ENCODE measurements at regions not wholly inside any gene's neighbourhood (a gene's known extent, or its start where the extent isn't known, plus 50 kb on each side); places are given as distances from the start of the nearest gene placed in this dataset.

DNA sequence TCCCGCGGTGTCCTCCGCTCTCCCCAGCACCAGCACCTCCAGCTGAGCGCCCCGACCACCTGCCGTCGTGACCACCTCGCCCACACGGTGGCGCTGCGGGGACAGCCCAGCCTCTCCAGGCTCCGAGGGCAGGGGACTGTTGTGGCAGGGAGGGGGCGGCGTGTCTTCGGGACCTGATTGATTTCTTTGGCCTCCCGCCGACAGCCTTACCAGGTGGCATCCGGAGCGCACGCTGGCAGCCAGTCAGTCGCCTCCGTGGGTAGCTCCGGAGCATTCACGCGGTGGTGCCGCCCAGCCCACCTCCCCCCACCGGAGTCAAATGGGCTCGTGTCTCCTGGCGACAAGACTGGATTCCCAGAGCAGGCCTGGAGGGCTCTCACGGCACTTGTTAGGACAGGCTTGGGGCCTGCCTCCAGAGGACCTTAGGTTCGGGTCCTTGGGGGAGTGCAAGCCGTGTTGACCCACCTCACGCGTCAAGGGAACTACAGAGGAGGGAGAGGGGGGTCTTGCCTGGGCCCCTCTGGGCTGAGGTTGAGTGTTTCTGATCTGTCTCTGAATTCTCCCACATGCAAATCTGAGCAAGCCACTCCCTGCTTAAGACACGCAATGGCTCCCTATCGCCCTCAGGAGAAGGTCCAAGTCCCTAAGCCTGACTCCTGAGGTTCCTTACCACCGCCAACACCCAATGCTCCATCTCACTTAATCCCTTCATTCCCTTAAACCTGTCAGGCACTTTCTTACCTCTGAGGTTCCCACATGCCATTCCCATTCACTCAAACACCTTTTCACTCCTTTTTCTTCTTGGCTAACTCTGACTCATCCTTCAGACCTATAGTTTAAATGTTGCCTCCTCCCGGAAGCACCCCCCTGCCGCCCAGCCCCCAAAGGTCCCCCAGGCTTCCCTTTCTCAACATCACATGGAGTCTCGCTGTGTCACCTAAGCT is 51.2 kb upstream of the GGTA1 start:
- no peaks in the 10 kb centered on the region for H3K27me3 ChIP-seq (replicated peaks in 1 of 2; ENCODE audit: control insufficient read depth in 2 of 2, insufficient read depth in 2 of 2, low read length in 1 of 2)
- RAD21 ChIA-PET (ENCODE audit: unreplicated experiment), result interaction anchor here (1.3 kb wide), 1 partner anchor 9 kb away, joined by 4 read pairs; no protein-coding TSS in a partner anchor
- no peaks in the 10 kb centered on the region for H3K79me2 ChIP-seq (ENCODE audit: control insufficient read depth, insufficient read depth, low read length)
- in situ Hi-C loops (cut with MboI) (no loop called here), intact Hi-C loops (cut with micrococcal nuclease; ENCODE audit: unreplicated experiment) (no loop called here)
- H3K9me3 ChIP-seq (replicated peaks; ENCODE audit: control insufficient read depth, insufficient read depth, low read length), result no peaks in the 10 kb centered on the region
- FAIRE-seq (peak; percentile 27), ATAC-seq (peak; percentile 81), DNase-seq (ENCODE audit: low read depth, low spot score) (no peak)
- no peaks in the 10 kb centered on the region for H4K20me1 ChIP-seq (ENCODE audit: control insufficient read depth, insufficient read depth)
- H3K4me1 ChIP-seq (ENCODE audit: control insufficient read depth, insufficient read depth, low read length), result peaks cover 3% of the 10 kb centered on the region; the same call in 1 of the 2 replicates
- SMC1A ChIA-PET (ENCODE audit: uncharacterized antibody, unreplicated experiment), result interaction anchor here (0.7 kb wide), 1 partner anchor 11 kb away, joined by 3 read pairs; no protein-coding TSS in a partner anchor
- TF ChIP-seq, protein P1, sequence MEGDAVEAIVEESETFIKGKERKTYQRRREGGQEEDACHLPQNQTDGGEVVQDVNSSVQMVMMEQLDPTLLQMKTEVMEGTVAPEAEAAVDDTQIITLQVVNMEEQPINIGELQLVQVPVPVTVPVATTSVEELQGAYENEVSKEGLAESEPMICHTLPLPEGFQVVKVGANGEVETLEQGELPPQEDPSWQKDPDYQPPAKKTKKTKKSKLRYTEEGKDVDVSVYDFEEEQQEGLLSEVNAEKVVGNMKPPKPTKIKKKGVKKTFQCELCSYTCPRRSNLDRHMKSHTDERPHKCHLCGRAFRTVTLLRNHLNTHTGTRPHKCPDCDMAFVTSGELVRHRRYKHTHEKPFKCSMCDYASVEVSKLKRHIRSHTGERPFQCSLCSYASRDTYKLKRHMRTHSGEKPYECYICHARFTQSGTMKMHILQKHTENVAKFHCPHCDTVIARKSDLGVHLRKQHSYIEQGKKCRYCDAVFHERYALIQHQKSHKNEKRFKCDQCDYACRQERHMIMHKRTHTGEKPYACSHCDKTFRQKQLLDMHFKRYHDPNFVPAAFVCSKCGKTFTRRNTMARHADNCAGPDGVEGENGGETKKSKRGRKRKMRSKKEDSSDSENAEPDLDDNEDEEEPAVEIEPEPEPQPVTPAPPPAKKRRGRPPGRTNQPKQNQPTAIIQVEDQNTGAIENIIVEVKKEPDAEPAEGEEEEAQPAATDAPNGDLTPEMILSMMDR (IDR thresholded peaks at IDR 0.05 in 2 of 3, conservative IDR thresholded peaks at IDR 0.05 in 1 of 3; ENCODE audit: control insufficient read depth in 2 of 3, extremely low read depth in 1 of 3, insufficient read depth in 1 of 3, low read depth in 3 of 3, low read length in 3 of 3), result peak; percentile 80 to 86 (median 80)
- TF ChIP-seq BHLHE40 (IDR thresholded peaks at IDR 0.05; ENCODE audit: borderline replicate concordance in 1 of 2, low read depth in 2 of 2, low read length in 1 of 2), result 0 out of 4 replicates have a peak, but pooled peaks of 1 of the 2 experiments have one; percentile 2
- TF ChIP-seq RB1 (IDR thresholded peaks at IDR 0.05; ENCODE audit: borderline replicate concordance), result peak; percentile 48; the same call in 1 of the 2 replicates
- peak; percentile 58 for TF ChIP-seq RAD21 (IDR thresholded peaks at IDR 0.05; ENCODE audit: insufficient read depth, low read depth, low read length)
- TF ChIP-seq, protein P2, sequence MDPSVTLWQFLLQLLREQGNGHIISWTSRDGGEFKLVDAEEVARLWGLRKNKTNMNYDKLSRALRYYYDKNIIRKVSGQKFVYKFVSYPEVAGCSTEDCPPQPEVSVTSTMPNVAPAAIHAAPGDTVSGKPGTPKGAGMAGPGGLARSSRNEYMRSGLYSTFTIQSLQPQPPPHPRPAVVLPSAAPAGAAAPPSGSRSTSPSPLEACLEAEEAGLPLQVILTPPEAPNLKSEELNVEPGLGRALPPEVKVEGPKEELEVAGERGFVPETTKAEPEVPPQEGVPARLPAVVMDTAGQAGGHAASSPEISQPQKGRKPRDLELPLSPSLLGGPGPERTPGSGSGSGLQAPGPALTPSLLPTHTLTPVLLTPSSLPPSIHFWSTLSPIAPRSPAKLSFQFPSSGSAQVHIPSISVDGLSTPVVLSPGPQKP (IDR thresholded peaks at IDR 0.05; ENCODE audit: low read depth, low read length), result no peak
- TF ChIP-seq SMC3 (IDR thresholded peaks at IDR 0.05; ENCODE audit: borderline replicate concordance, low read length), result peak; percentile 51; the same call in 1 of the 2 replicates
- CTCF ChIA-PET, result interaction anchor here (0.7 to 1.8 kb wide), 9 partner anchors 8 to 440 kb away, joined by 3 to 9 read pairs (median 4); no protein-coding TSS in a partner anchor
- no peak overlapping the region; the same call in 1 of the 2 replicates for H3K4me2 ChIP-seq (ENCODE audit: control insufficient read depth, insufficient read depth)
- H3K9ac ChIP-seq (ENCODE audit: control insufficient read depth, insufficient read depth, low read length), result no peak overlapping the region
- H3K27ac ChIP-seq (ENCODE audit: control insufficient read depth, insufficient read depth), result no peak overlapping the region
- no peaks in the 10 kb centered on the region for H3K36me3 ChIP-seq (ENCODE audit: control insufficient read depth in 2 of 2, insufficient read depth in 2 of 2, low read length in 1 of 2)
- H2AFZ ChIP-seq (ENCODE audit: control insufficient read depth, low read depth, low read length), result no peak overlapping the region
- no peak overlapping the region for H3K4me3 ChIP-seq
- BruUV-seq (replicated peaks), result no TSS peak
- POLR2A ChIA-PET, result no interaction called here
- 14% methylated on average over 40 of the region's 40 CpGs for WGBS (ENCODE audit: insufficient coverage, insufficient replicate concordance, low lambda C conversion rate, missing lambda C conversion rate)
